GM19324 (cell line): ENCODE measurements at regions not wholly inside any gene's neighbourhood (a gene's known extent, or its start where the extent isn't known, plus 50 kb on each side); places are given as distances from the start of the nearest gene placed in this dataset.
"Not testable (repeated sequence)": the region's sequence is repeated elsewhere in the genome, so short reads cannot be mapped to it uniquely, and the experiment has no call there.

Experiments used
- ATAC-seq: cut with Tn5 transposase; IDR thresholded peaks from one replicate; pipeline ENCODE4 v1.9.1; 2021; ENCODE audit warnings: mild to moderate bottlenecking, moderate library complexity; ENCODE audit not compliant: unreplicated experiment, low FRiP score

DNA sequence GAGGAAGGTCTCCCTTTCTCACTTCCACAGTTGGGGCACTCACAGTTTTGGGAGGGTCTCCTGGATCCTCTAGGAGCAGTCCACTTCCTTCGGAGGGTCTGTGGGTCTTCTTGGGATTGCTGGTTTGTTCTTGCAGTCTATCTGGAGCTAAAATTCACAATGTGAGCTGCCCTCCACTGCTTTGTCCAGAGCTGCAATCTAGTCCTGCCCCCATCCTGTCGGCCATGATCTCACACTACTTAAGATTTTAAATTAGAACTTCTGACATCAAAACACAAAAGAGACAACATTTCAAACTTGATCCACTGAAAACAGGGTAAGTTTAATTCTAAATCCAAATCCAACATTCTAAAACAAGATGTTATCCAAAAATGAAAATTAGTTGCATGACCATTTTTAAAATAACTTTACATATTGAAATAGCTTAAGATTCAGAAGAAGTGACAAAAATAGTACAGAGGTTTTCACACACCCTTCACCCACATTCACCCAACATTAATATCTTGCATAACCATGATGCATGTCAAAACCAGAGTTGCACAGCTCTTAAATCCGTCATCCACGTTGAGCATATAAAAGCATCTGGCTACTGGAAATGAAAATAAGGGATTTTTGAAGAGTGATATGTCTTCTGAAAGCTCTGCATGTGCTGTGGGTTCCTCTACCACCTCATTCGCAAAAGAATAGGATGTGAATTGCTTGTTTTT lies 113.7 kb upstream of the EPB41L4A start:
- ATAC-seq = no peak

DNA sequence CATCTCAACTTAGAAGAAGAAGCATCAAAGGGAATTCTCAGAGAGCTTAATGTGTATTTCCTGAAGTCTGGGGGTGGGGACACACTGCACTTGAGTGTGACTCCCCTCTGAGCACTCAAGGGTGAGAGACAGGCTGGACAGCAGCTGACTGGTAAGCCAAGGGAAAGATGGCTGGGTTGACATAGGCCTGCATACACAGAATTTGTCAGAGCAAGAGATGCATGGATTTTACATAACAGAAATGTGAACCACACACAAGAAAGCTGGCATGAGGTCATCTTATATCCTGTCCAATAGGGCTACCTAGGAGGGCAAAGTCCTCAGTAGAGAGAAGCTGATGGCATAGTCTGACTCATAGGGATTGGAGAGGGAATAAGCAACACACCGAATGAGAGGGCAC lies 114.3 kb upstream of the EPB41L4A start:
- no peak for ATAC-seq

DNA sequence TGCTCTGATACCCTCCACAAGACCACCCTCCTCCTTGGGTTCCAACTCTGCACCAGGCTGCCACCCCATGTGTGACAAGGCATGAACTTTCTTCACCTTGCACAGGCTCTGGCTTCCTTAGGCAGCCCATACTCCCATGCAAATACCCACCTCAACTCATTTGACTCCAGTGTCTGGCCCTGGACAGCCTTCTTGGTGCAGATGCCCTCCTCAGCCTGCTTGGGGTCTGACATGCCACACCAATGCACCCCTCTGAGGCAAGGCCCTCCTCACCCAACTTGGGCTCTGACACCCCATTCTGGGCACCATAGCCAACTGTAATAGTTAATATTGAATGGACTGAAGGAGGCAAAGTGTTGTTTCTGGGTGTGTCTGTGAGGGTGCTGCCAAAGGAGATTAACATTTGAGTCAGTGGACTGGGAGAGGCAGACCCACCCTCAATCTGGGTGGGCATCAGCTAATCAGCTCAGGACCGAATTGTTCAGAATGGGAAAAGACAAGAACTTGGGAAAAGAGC lies 115.0 kb upstream of the EPB41L4A start:
- no peak for ATAC-seq

DNA sequence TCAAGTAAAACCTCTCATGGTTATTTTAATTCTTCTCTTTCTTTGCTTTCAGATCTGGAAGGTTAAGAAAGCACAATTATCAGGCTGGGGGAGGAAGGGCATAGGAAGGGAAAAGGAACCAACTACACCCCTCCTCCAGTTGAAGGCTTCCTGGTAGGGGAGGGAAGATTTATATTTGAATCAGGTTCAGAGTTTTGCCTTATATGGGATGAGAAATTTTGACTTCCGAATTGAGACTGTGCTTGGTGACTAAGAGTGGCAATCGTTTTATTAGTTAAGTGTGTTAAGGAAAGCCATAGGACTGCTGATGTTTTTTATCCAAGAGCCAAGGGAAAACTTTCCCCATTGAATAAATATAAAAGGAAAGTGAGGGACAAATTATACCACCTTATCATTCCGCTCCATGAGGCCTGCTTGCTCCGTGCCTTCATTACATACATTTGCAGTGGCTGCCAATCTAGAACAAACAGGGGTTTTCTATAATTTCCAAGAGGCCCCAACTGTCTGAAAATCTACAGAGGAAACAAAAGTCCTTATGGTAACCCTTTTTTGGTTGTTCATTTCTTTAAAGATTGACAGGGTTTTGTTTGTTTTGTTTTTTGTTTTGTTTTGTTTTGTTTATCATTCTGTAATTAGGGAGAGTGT lies 115.7 kb upstream of the EPB41L4A start:
- ATAC-seq = no peak

DNA sequence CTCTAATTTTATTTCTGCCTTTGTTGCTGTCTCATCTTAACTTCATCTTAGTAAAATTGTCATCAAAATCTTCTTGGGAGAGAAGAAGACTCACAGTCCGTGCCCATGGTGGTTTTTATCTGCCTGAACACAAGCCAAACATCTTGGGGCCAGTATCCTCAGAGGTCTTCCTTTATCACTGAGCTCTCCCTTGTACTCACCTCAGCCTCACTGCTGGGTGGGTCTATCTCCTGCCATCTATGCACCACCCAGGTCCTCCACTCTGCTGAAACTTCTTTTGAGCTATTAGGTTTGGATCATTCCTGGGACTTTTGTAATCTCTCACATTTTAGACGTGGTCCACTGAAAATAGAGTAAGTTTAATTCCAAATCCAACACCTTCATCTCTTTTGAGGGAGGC lies 116.3 kb upstream of the EPB41L4A start:
- ATAC-seq = no peak

DNA sequence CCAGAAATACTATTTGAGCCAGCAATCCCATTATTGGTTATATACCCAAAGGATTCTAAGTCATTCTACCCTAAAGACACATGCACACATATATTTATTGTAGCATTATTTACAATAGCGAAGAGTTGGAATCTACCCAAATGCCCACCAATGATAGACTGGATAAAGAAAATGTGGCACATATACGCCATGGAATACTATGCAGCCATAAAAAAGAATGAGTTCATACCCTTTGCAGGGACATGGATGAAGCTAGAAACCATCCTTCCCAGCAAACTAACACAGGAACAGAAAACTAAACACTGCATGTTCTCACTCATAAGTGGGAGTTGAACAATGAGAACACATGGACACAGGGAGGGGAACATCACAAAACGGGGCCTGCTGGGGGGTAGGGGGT lies 125.5 kb upstream of the EPB41L4A start:
- ATAC-seq = not testable (repeated sequence)

DNA sequence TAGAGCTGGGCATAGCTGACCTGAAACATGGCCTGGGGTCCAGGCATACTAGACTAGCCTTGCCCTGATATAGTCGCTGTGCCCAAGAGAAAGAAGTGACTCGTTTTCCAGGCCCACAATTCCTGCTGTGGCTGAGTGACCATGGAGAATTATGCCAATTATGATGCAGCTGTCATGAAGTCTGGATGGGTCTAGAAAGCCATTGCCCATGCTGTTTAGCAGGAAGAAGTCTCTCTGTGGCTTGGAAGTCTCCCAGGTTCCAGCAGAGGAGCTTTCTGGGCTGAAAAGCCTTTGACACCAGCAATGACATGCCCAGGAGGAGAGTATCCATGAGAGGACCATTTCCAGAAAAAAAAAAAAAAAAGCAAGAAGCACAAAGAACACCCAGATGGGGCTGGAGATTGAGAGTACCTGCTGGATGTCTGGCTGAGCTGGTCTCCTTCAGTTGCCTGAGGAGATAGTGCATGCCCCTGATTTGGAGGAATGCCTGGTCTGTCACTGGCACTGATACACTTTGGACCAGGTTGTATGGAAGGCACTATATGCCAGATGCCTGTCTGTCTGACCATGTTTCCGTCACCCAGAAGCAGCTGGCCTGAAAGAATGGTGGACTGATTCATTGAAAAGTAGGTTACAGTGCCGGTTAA lies 128.0 kb upstream of the EPB41L4A start:
- ATAC-seq = no peak

DNA sequence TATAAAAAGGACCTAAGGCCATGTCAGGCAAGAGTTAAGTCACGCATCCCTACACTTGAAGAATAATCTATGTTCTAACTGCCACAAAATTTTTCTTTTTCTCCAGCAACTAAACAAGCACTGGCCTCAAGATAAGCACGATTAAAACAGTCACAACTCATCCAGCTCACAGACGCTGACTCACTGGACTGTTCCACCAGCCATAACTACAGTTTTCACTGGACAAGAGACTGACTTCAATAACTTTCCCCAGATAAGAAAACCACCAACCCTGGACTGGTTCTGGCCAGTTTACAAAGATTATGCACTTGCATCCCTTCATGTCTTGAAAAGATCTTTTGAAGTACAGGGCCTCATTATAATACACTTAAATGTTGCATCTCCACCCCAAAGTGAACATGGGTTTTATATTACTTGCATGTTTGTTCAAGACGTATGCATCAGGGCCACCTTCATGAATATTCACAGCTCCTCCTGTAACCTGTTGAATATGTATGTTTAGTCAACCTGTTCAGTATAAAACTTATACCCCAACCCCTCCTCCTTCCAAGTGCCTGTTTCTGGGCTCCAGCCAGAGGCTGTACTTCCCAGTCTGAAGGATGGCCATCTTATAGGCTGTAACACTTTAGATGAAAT lies 129.3 kb upstream of the EPB41L4A start:
- no peak for ATAC-seq

DNA sequence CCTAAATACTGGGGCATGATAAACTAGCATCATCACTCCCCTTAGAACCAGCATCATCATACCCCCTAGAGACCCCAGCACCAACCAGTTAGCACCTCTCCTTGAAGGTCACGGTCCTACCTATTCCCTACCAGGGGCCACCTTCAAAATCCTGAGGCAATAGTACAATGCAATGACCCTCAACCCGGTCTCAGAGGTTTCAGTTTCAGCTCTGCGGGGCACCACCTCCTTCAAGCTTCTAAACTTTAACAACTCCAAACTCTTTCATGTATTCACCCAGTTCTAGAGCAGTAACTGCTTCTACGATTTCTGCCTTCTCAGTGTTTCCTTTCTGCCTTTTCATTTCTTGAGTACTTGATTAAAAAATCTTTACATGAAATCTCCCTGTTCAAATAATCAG lies 130.1 kb upstream of the EPB41L4A start:
- peak; percentile 70 for ATAC-seq

DNA sequence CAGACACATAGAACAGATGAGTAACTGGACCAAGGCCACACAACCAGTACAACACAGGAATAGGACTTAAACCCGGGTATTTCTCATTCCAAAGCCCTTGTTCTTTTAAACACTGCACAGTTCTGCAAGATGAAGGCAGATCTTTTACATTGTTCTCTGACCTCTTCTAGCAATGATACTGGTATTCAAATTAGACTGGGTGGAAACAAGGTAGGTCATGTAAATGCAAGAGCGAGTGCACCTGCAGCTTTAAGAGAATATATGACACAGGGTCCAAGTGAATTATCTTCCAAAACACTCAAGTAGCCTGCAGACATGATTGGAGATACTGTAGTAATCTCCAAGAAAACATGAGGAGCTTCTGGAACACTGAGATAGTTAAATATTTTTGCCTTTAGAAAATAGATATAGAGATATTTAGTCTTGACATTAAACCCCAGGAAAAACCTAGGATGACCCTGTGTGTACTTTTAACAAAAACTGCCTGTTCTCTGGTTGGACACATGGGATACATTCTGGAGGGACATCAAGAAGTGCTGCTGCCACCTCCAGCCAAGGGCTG lies 130.6 kb upstream of the EPB41L4A start:
- peak; percentile 42 for ATAC-seq

DNA sequence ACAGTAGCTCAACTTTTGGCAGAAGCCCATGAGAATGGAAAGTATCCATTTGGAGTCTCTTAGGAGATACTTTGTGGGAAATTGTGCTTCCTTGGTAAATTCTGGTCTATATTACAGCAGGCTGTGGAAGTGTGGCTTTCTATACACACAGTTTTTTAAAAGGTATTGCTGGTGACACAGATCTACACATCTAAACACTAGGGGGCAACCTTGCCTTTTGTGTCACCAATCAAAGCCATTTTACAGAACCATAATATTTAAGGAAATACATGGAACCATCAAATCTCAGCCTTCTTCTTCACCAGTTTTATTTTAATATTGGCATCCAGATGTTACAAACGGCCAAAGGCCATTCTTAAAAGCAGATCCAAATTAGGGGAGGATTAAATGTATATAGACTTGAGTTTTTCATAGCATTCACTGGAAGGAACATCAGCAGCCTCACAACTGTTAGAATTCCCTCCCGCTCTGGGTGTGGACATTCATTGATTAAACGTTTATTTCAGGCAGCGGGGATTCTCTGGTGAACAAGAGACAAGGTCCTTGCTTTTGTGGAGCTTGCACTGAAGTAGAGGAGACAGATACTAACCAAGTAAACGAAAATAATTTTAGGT lies 132.4 kb upstream of the EPB41L4A start:
- no peak for ATAC-seq

DNA sequence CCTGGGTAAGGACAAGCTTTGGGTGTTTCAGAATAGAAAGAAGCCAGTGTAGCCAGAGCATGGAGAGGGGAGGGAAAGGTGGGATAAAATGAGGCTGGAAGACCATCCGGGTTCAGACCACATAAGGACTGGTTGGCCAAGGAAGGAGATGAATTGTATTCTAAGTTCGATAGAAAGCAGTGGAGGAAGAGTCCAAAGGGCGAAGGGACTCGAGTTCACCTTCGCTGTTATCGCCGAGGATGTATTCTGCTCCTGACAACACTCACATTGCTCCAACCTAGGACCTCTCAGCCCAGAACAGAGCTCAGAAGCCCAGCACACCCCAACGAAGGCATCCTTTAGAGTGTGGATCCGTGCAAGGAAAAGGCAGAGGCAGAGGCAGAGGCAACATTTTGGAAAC lies 133.1 kb upstream of the EPB41L4A start:
- ATAC-seq = no peak

DNA sequence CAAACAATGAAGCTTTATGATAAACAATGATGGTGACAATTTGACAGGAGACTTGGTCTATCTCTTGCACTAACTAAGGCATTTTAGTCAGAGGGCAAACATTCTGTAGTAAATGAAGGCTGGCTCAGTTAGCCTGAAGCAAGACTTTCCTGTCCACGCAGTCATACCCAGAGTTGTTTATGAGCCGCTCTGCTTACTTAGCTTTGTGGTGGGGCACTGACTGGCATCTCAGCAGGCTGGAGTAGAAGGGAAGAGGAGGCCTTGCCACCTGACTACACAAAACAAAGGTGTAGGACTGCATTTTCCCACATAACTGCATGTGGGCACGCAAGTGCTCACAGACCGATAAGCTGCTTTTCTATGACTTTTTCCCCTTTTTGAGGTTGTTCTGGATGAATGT lies 133.7 kb upstream of the EPB41L4A start:
- ATAC-seq = no peak

DNA sequence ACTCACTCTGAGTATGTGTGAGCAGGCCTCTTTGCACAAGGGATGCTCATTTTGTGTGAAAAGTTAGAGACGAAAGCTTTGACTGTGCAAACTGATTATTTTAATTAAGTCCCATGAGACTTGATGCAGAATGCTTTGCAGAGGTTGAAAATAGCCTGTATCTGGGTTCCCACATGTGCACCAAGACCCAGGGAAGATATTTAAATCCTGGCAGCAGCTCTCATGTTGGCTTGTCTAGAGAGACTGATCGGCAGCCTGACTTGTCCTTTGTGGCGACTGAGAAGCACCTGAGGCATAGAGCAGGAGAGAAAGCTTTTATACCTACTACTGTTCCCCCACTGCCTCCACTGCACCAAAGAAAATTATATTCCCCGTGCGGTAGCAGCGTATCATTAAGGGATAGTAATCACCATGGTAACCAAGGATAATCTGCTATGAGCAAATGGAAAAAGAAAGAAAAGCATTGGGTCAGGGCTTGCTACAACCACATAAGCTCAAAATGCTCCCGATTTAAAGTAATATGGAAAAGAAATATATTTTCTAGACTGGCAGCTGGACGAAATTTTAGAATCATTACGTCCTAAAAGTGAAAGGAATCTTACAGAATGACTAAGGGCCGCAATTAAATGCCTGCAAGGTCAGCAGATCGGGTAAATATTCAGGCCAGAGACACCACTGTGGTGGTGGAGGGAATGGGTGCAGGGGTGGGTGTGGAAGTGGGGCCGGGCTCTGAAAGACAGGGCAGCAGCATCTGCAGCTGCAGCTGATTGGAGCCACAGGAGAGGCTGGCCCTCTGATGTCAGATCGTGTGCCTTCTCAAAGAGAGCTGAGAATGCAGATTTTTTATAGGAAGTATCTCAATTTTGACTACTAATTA lies 135.3 kb upstream of the EPB41L4A start:
- ATAC-seq = no peak

DNA sequence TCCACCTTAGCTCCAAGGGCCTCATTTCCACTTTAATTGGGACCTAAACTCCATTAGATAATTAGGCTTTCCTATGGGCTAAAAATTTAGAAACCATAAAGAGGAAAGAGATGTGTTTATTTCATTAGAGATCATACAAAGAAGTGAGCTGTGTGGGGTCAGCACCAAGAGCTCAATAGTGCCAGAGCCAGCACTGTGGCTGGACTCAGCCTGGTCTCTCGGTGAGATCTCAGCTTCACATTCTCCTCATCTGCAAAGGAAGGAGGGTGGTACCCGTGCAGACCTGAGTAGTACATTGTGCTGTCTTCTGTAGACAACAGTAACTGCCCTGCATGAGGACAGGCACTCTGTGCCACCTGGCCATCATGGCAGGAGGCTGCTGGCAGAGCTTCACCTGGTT lies 136.1 kb upstream of the EPB41L4A start:
- ATAC-seq = no peak

DNA sequence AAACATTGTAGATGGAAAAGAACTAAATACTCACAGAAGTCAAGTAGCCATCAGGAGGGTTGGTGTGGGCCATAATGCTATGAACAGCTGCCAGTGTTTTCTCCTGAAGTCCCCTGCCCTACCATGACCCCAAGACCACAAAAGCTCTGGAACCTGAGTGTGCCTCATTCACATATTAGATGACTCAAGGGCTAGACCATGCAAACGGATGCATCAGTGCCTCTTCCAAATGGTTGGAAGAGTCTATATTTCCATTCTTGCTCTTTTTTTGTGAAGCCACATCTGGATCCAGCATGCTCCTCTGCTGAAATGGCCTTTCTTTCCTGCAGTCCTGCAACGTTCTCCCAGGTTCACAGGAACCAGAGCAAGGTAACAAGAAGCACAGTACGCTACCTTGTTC lies 136.6 kb upstream of the EPB41L4A start:
- no peak for ATAC-seq

DNA sequence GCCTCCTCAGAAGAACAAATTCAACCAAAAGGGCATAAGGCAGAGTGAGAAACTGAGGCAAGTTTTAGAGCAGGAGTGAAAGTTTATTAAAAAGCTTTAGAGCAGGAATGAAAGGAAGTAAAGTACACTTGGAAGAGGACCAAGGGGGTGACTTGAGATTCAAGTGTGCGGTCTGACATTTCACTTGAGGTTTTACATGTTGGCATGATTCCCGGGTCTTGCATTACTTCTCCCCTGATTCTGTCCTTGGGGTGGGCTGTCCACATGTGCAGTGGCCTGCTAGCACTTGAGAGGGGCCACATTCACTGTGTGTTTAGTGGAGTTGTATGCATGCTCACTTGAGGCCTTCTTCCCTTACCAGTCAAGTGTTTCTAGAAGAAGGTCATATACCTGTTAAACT lies 140.4 kb upstream of the EPB41L4A start:
- not testable (repeated sequence) for ATAC-seq

DNA sequence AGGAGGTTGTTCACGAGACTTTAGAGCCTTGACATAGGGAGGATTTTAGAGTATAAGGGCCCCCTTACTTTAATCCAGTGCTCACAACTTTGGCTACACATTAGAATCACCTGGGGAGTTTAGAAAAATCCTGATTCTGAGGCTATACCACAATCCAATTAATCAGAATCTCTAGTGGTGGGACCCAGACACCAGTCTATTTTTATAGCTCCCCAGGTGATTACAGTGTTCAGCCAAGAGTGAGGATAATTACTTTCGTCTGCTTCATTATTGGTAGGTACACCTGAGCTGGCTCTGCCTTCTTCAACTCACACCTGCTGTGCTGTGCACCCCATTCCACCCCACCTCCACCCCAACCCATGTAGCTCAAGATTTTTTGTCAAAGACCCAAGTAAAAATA lies 141.3 kb upstream of the EPB41L4A start:
- ATAC-seq = no peak

DNA sequence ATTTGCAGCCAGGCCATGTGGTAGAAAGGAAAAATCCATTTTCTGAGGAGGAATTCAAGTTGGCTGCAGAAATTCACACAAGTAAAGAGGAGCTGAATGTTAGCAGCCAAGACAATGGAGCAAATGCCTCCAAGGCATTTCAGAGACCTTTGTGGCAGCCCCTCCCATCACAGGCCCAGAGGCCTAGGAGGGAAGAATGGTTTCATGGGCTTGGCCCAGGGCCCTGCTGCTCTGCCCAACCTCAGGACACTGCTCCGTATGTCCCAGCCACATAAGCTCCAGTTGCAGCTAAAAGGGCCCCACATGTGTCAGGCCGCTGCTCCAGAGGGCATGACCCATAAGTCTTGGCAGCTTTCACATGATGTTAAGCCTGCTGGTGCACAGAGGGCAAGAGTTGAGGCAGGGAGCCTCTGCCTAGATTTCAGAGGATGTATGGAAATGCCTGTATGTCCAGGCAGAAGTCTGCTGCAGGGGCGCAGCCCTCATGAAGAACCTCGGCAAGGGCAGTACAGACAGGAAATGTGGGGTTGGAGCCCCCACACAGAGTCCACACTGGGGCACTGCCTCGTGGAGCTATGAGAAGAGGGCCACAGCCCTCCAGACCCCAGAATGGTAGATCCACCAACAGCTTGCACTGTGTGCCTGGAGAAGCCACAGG lies 144.2 kb upstream of the EPB41L4A start:
- no peak for ATAC-seq
